Stimulated activated naive CD8-positive, alpha-beta T cell treated with anti-CD3 and anti-CD28 coated beads, Interleukin-15, amount 100 ng/mL, for 72 hours (primary cell): ENCODE measurements at regions not wholly inside any gene's neighbourhood (a gene's known extent, or its start where the extent isn't known, plus 50 kb on each side); places are given as distances from the start of the nearest gene placed in this dataset.

Experiments used
- ATAC-seq: fragments of 150-1000 bp; cut with Tn5 transposase; 2 replicates; pipeline ENCODE4 v1.10.0; 2021; ENCODE audit warnings: mild to moderate bottlenecking, moderate library complexity
- DNase-seq, 2 donors: peaks; one replicate each; pipeline ENCODE4 v3.0.0; 2021 to 2022
- H3K27ac Mint-ChIP-seq, 2 donors: one replicate each; pipeline ENCODE4 v1.8.0; 2022; ENCODE audit warnings: mild to moderate bottlenecking in 2 of 2, mixed read lengths in 2 of 2, moderate library complexity in 2 of 2
- H3K27me3 Mint-ChIP-seq: one replicate; pipeline ENCODE4 v1.8.0; 2022; ENCODE audit warnings: mixed read lengths
- H3K4me1 Mint-ChIP-seq: one replicate; pipeline ENCODE4 v1.8.0; 2022; ENCODE audit warnings: mild to moderate bottlenecking, mixed read lengths
- H3K4me3 Mint-ChIP-seq, 2 donors: one replicate each; pipeline ENCODE4 v1.8.0; 2022; ENCODE audit warnings: mild to moderate bottlenecking in 2 of 2, mixed read lengths in 2 of 2, moderate library complexity in 1 of 2
- H3K9me3 Mint-ChIP-seq, 2 donors: one replicate each; pipeline ENCODE4 v1.8.0; 2022; ENCODE audit warnings: mixed read lengths in 2 of 2

- H3K4me1 Mint-ChIP-seq, result no peaks in the 10 kb centered on the region
Observed at GRCh38 chr5:135211083-135211790, 177.2 kb upstream of the PITX1 start.

GRCh38 chr5:135210286-135211055 lies 176.4 kb upstream of the PITX1 start:
- no peak for DNase-seq
- H3K9me3 Mint-ChIP-seq, result no peaks in the 10 kb centered on the region
- H3K4me1 Mint-ChIP-seq, result no peaks in the 10 kb centered on the region
- H3K4me3 Mint-ChIP-seq, result no peak overlapping the region
- peak overlapping the region in 1 of 2 donors; percentile 61 for H3K27ac Mint-ChIP-seq
- peaks cover 7% of the 10 kb centered on the region for H3K27me3 Mint-ChIP-seq
- ATAC-seq, result no peak

More at GRCh38 chr5:135211083-135211790, 177.2 kb upstream of the PITX1 start:
- ATAC-seq (no peak), DNase-seq (no peak)
- Mint-ChIP-seq H3K27me3 (peaks cover 7% of the 10 kb centered on the region), H3K9me3 (no peaks in the 10 kb centered on the region), H3K27ac (no peak overlapping the region), H3K4me3 (no peak overlapping the region)

GRCh38 chr5:135208903-135209721 lies 175.1 kb upstream of the PITX1 start:
- Mint-ChIP-seq H3K9me3 (peaks cover under 1 to 2% of the 10 kb centered on the region in 2 donors), H3K27me3 (peaks cover 9% of the 10 kb centered on the region), H3K27ac (no peak overlapping the region), H3K4me1 (no peaks in the 10 kb centered on the region), H3K4me3 (no peak overlapping the region)
- no peak for ATAC-seq
- no peak for DNase-seq

GRCh38 chr5:135208555-135208902 lies 174.5 kb upstream of the PITX1 start:
- Mint-ChIP-seq H3K9me3 (peaks cover 6 to 8% of the 10 kb centered on the region in 2 donors), H3K4me1 (no peaks in the 10 kb centered on the region), H3K27me3 (peaks cover 15% of the 10 kb centered on the region), H3K4me3 (no peak overlapping the region), H3K27ac (no peak overlapping the region)
- no peak for ATAC-seq
- no peak for DNase-seq

GRCh38 chr5:135207866-135208265 lies 173.8 kb upstream of the PITX1 start:
- no peak overlapping the region for H3K4me3 Mint-ChIP-seq
- no peaks in the 10 kb centered on the region for H3K4me1 Mint-ChIP-seq
- no peak overlapping the region for H3K27ac Mint-ChIP-seq
- H3K27me3 Mint-ChIP-seq, result peaks cover 21% of the 10 kb centered on the region
- ATAC-seq (no peak), DNase-seq (no peak)
- peaks cover 7 to 14% of the 10 kb centered on the region in 2 donors for H3K9me3 Mint-ChIP-seq

- Mint-ChIP-seq H3K27me3 (peaks cover 31% of the 10 kb centered on the region), H3K4me3 (no peak overlapping the region), H3K9me3 (peaks cover 13 to 23% of the 10 kb centered on the region in 2 donors), H3K4me1 (no peaks in the 10 kb centered on the region), H3K27ac (no peak overlapping the region)
- DNase-seq, result no peak
- ATAC-seq, result no peak
Observed at GRCh38 chr5:135206862-135207261, 172.8 kb upstream of the PITX1 start.

- peaks cover 31% of the 10 kb centered on the region for H3K27me3 Mint-ChIP-seq
- DNase-seq, result no peak
- H3K4me1 Mint-ChIP-seq, result no peaks in the 10 kb centered on the region
- H3K27ac Mint-ChIP-seq, result no peak overlapping the region
- ATAC-seq, result no peak
- peaks cover 13 to 23% of the 10 kb centered on the region in 2 donors for H3K9me3 Mint-ChIP-seq
- no peak overlapping the region for H3K4me3 Mint-ChIP-seq
Observed at GRCh38 chr5:135205632-135206349, 171.8 kb upstream of the PITX1 start.

GRCh38 chr5:135204151-135204600 lies 170.1 kb upstream of the PITX1 start:
- ATAC-seq, result no peak
- Mint-ChIP-seq H3K27me3 (peaks cover 43% of the 10 kb centered on the region), H3K9me3 (peaks cover 13 to 23% of the 10 kb centered on the region in 2 donors), H3K4me1 (no peaks in the 10 kb centered on the region), H3K4me3 (no peak overlapping the region), H3K27ac (no peak overlapping the region)
- DNase-seq, result no peak

GRCh38 chr5:135203593-135204036 lies 169.6 kb upstream of the PITX1 start:
- Mint-ChIP-seq H3K27ac (no peak overlapping the region), H3K9me3 (peaks cover 13 to 23% of the 10 kb centered on the region in 2 donors), H3K4me1 (no peaks in the 10 kb centered on the region), H3K4me3 (no peak overlapping the region), H3K27me3 (peaks cover 47% of the 10 kb centered on the region)
- DNase-seq, result no peak
- ATAC-seq, result no peak

- Mint-ChIP-seq H3K9me3 (peaks cover 13 to 23% of the 10 kb centered on the region in 2 donors), H3K4me3 (no peak overlapping the region), H3K27me3 (peaks cover 48% of the 10 kb centered on the region), H3K27ac (peak overlapping the region in 1 of 2 donors; percentile 5), H3K4me1 (no peaks in the 10 kb centered on the region)
- DNase-seq (no peak), ATAC-seq (no peak)
Observed at GRCh38 chr5:135203019-135203418, 169.0 kb upstream of the PITX1 start.

GRCh38 chr5:135199919-135200318 lies 165.9 kb upstream of the PITX1 start:
- DNase-seq, result no peak
- H3K27ac Mint-ChIP-seq, result no peak overlapping the region
- no peak for ATAC-seq
- peaks cover 65% of the 10 kb centered on the region for H3K27me3 Mint-ChIP-seq
- no peak overlapping the region for H3K4me3 Mint-ChIP-seq
- H3K4me1 Mint-ChIP-seq, result no peaks in the 10 kb centered on the region
- peaks cover 13 to 23% of the 10 kb centered on the region in 2 donors for H3K9me3 Mint-ChIP-seq

GRCh38 chr5:135196483-135196882 lies 162.5 kb upstream of the PITX1 start:
- DNase-seq, result no peak
- Mint-ChIP-seq H3K4me3 (no peak overlapping the region), H3K27me3 (peaks cover 75% of the 10 kb centered on the region), H3K27ac (no peak overlapping the region), H3K9me3 (no peaks in the 10 kb centered on the region), H3K4me1 (peaks cover 2% of the 10 kb centered on the region)
- no peak for ATAC-seq

GRCh38 chr5:135195270-135195608 lies 161.2 kb upstream of the PITX1 start:
- H3K27me3 Mint-ChIP-seq, result peaks cover 86% of the 10 kb centered on the region

GRCh38 chr5:135194573-135195269 lies 160.7 kb upstream of the PITX1 start:
- ATAC-seq (no peak), DNase-seq (no peak)
- Mint-ChIP-seq H3K4me1 (peaks cover 12% of the 10 kb centered on the region), H3K4me3 (no peak overlapping the region), H3K27me3 (peaks cover 86% of the 10 kb centered on the region), H3K27ac (no peak overlapping the region), H3K9me3 (no peaks in the 10 kb centered on the region)

More at GRCh38 chr5:135195270-135195608, 161.2 kb upstream of the PITX1 start:
- H3K27ac Mint-ChIP-seq, result peak overlapping the region in 1 of 2 donors; percentile 19
- ATAC-seq, result no peak
- H3K9me3 Mint-ChIP-seq, result no peaks in the 10 kb centered on the region
- no peak overlapping the region for H3K4me3 Mint-ChIP-seq
- peaks cover 12% of the 10 kb centered on the region for H3K4me1 Mint-ChIP-seq
- DNase-seq, result no peak

- peaks cover 12% of the 10 kb centered on the region for H3K4me1 Mint-ChIP-seq
- no peaks in the 10 kb centered on the region for H3K9me3 Mint-ChIP-seq
- H3K27me3 Mint-ChIP-seq, result peaks cover 82% of the 10 kb centered on the region
Observed at GRCh38 chr5:135194126-135194488, 160.1 kb upstream of the PITX1 start.

More at GRCh38 chr5:135194126-135194488, 160.1 kb upstream of the PITX1 start:
- ATAC-seq (no peak), DNase-seq (no peak)
- H3K4me3 Mint-ChIP-seq, result no peak overlapping the region
- no peak overlapping the region for H3K27ac Mint-ChIP-seq
